ENCODE measurements at regions not wholly inside any gene's neighbourhood (a gene's known extent, or its start where the extent isn't known, plus 50 kb on each side); places are given as distances from the start of the nearest gene placed in this dataset.

DNA sequence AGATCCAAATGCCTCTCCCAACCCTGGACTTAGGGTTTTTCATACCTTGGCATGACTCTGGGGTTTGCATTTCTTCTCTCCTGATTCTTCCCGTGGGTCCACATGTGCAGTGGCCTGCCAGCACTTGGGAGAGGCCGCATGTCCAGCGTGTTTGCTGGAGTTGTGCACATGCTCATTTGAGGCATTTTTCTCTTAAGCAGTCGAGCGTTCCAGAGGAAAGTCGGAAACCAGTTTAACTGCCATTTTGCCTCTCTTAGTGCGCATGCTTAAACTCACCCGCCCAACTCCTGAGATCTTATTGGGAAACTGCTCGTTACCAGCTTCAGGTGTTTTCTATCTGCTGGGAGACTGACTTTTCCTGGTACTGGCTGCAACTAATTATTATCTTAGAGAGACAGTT lies 888.4 kb upstream of the PHF14 start:
- ATAC-seq: no peak
- TF ChIP-seq, protein P1, sequence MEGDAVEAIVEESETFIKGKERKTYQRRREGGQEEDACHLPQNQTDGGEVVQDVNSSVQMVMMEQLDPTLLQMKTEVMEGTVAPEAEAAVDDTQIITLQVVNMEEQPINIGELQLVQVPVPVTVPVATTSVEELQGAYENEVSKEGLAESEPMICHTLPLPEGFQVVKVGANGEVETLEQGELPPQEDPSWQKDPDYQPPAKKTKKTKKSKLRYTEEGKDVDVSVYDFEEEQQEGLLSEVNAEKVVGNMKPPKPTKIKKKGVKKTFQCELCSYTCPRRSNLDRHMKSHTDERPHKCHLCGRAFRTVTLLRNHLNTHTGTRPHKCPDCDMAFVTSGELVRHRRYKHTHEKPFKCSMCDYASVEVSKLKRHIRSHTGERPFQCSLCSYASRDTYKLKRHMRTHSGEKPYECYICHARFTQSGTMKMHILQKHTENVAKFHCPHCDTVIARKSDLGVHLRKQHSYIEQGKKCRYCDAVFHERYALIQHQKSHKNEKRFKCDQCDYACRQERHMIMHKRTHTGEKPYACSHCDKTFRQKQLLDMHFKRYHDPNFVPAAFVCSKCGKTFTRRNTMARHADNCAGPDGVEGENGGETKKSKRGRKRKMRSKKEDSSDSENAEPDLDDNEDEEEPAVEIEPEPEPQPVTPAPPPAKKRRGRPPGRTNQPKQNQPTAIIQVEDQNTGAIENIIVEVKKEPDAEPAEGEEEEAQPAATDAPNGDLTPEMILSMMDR (IDR thresholded peaks at IDR 0.05): no peak
- no peaks in the 10 kb centered on the region for H3K36me3 ChIP-seq (ENCODE audit: low read depth)
- H3K4me3 ChIP-seq: no peak overlapping the region
- H3K4me1 ChIP-seq (ENCODE audit: low read depth): no peaks in the 10 kb centered on the region
- DNase-seq: no peak
- peaks cover 7% of the 10 kb centered on the region for H3K9me3 ChIP-seq
- intact Hi-C loops (cut with DNase I, micrococcal nuclease): no loop called here

DNA sequence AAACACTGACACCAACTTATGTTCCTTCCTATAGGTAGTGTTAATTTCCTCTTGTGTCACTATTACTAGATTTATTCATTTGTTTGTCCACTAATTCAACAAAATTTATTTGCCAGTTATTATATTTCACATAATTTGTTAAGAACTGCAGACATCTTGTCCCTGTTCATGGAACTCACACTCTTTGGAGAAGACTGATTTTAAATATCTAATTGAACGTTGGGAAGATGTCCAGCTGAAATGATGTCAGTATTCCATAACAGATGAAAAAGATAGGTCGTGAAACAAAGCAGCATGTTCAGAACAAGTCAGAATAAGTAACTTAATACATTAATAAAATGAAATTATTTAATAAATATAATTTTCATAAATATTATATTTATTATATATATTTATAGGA lies 873.1 kb upstream of the PHF14 start:
- DNase-seq: no peak
- TF ChIP-seq, protein P1 (IDR thresholded peaks at IDR 0.05): no peak
- no peaks in the 10 kb centered on the region for H3K4me1 ChIP-seq (ENCODE audit: low read depth)
- peaks cover 17% of the 10 kb centered on the region for H3K9me3 ChIP-seq
- H3K36me3 ChIP-seq (ENCODE audit: low read depth): no peaks in the 10 kb centered on the region
- H3K4me3 ChIP-seq: no peak overlapping the region
- intact Hi-C loops (cut with DNase I, micrococcal nuclease): no loop called here
- no peak for ATAC-seq

DNA sequence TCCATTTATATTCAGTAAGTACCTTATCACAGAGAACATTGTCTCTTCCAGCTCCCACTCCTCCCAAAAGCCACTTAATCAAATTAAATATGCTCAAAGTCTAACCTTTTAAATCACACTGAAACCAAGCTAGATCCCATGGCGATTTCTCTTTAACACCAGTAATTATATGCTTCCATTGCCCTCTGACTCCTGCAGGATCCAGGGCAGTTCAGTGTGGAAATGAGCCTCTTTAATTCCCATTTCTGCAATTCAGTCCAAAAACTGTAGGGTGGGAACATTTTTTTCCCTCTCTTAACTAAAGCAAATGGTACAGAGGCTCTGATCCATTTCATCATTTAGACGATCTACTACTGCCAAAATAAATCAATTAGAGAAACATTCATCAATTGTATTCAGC lies 872.3 kb upstream of the PHF14 start:
- ATAC-seq: no peak
- intact Hi-C loops (cut with DNase I, micrococcal nuclease): no loop called here
- no peak for DNase-seq
- Histone ChIP-seq H3K9me3 (peaks cover 17% of the 10 kb centered on the region), H3K4me1 (ENCODE audit: low read depth) (no peaks in the 10 kb centered on the region), H3K36me3 (ENCODE audit: low read depth) (no peaks in the 10 kb centered on the region), H3K4me3 (no peak overlapping the region)
- TF ChIP-seq, protein P1 (IDR thresholded peaks at IDR 0.05): no peak

DNA sequence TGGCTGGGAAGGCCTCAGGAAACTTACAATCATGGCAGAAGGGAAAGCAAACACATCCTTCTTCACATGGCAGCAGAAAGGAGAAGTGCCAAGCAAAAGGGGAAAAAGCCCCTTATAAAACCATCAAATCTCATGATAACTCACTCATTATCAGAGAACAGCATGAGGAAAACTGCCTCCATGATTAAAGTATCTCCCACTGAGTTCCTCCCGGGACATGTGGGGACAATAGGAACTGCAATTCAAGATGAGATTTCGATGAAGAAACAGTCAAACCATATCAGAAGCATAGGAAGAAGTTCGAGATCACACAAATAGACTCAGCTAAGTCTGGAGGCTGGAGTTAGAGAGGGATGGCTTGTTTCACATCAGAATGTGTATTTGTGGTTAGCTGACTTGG lies 869.4 kb upstream of the PHF14 start:
- no peak overlapping the region for H3K4me3 ChIP-seq
- no peaks in the 10 kb centered on the region for H3K4me1 ChIP-seq (ENCODE audit: low read depth)
- intact Hi-C loops (cut with DNase I, micrococcal nuclease): no loop called here
- TF ChIP-seq, protein P1 (IDR thresholded peaks at IDR 0.05): no peak
- H3K36me3 ChIP-seq (ENCODE audit: low read depth): no peaks in the 10 kb centered on the region
- ATAC-seq (no peak), DNase-seq (no peak)
- H3K9me3 ChIP-seq: peaks cover 24% of the 10 kb centered on the region

DNA sequence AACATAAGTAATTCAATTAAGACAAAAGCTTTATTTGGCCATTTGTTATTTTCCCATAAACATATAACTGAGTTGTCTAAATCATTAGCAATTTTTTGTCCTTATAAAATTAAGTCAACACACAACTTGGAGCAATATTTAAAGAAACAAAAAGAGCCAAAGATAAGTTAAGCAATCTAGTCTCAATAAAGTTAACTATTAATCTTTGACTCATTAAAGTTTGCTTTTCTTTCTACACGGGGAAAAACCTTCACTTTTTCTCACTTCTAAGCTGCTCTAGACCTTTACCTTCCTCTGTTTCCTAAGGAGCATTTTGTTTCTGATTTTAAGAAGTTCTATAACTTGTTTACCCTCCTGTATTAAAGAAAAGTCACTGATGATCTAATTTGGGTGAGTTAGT lies 867.1 kb upstream of the PHF14 start:
- TF ChIP-seq, protein P1 (IDR thresholded peaks at IDR 0.05): no peak
- ATAC-seq (no peak), DNase-seq (no peak)
- no peaks in the 10 kb centered on the region for H3K36me3 ChIP-seq (ENCODE audit: low read depth)
- intact Hi-C loops (cut with DNase I, micrococcal nuclease): no loop called here
- peaks cover 28% of the 10 kb centered on the region for H3K9me3 ChIP-seq
- no peak overlapping the region for H3K4me3 ChIP-seq
- no peaks in the 10 kb centered on the region for H3K4me1 ChIP-seq (ENCODE audit: low read depth)

DNA sequence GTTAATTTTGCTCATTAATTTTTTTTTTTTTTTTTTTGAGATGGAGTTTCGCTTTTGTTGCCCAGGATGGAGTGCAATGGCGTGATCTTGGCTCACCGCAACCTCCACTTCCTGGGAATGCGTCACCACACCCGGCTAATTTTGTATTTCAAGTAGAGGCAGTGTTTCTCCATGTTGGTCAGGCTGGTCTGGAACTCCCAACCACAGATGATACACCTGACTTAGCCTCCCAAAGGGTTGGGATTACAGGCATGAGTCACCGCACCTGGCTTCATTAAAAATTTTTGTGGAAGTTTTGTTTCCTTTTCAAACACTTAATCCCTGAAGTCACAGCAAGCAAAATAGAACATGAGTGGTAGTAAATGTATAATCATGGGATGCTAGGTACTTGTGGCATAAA lies 857.2 kb upstream of the PHF14 start:
- TF ChIP-seq, protein P1 (IDR thresholded peaks at IDR 0.05): no peak
- DNase-seq (no peak), ATAC-seq (no peak)
- intact Hi-C loops (cut with DNase I, micrococcal nuclease): no loop called here
- no peaks in the 10 kb centered on the region for H3K36me3 ChIP-seq (ENCODE audit: low read depth)
- peaks cover 34% of the 10 kb centered on the region for H3K9me3 ChIP-seq
- H3K4me3 ChIP-seq: no peak overlapping the region
- H3K4me1 ChIP-seq (ENCODE audit: low read depth): no peaks in the 10 kb centered on the region
